Activated gamma-delta T cell treated with Interleukin-2 at 50 U/mL for 16 hours (primary cell): ENCODE measurements at regions not wholly inside any gene's neighbourhood (a gene's known extent, or its start where the extent isn't known, plus 50 kb on each side); places are given as distances from the start of the nearest gene placed in this dataset.
"Not testable (repeated sequence)": the region's sequence is repeated elsewhere in the genome, so short reads cannot be mapped to it uniquely, and the experiment has no call there.

Experiments
- DNase-seq: peaks from one replicate; pipeline ENCODE4 v3.0.0-alpha.2; 2020

DNA sequence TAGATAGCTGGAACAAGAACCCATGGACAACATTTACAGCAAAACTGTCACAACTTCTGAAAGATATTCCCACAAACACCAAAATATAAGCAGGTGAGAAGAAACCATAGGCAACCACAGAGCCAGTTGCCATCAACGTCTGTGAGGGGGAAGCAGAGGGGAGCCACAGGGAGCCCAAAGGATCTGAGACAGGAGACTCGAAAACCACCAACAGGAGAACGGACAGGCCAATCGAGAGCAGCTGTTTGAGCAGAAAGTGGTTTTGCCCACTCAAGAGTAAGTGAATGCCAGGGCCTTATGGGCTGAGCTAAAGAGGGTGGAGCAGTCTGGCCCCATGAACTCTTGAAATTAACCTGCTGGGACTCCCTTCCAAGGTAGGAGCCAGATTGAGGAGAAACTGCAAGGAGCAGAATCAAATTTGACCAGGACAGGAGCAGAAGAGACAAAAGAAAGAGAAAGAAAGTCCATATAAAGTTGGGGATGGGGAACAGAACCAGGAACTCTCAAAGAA lies 195.4 kb downstream of the ANKRD60 start:
- no peak for DNase-seq

GRCh38 chr20:58032599-58032998 lies 195.9 kb downstream of the ANKRD60 start:
- DNase-seq, result no peak

DNA sequence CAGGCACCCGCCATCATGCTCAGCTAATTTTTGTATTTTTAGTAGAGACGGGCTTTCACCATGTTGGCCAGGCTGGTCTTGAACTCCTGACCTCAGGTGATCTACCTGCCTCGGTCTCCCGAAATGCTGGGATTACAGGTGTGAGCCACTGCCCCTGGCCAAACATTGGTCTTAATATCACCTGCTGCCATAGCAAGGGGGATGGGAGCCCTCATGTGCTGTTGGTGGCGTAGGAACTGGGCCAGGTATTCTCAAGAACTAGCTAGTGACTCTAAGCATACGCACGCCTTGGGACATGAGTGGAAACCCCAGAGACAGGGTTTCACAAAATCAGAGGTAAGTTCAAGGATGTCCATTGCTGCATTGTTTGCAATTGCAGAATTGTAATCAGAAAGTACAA lies 197.1 kb downstream of the ANKRD60 start:
- DNase-seq, result not testable (repeated sequence)

DNA sequence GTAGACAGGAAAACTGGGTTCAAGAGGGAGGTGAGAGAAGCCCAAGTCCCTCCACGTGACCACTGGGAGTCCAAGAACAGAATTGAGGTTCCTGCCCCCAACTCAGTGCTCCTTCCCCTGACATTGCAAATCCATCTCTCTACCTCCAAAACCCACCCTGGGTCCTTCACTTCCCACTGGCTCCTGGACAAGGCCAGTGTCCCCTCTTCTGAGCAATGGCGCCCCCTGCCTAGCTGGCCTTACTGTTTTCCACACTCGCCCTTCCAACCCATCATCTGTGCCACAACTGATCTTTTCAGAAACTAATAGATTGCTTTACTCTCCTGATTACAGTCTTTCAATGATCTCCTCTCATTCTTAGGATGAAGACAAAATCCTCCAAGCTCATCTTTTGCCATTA lies 200.3 kb downstream of the ANKRD60 start:
- no peak for DNase-seq

DNA sequence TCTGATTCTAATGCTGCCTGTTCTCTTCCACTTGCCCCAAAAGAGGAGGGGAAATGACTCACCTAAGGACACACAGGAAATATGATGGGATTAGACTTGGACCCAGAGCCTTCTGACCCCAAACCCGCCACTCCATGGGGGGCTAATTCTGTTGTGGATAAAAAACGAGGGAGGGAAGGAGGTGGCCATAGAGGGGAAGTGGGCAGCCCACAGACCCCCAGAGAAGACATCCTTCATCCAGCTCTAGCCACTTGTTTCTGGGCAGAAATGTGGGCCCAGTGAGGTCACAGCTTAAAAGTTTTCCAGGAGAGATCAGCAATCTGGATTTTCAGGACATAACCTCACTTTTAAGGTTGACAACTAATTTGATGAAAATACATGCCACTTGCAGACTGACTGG lies 202.1 kb downstream of the ANKRD60 start:
- no peak for DNase-seq

GRCh38 chr20:58025233-58025632 lies 203.2 kb downstream of the ANKRD60 start:
- DNase-seq, result no peak

- DNase-seq, result no peak
These were observed 204.2 kb downstream of the ANKRD60 start for GRCh38 chr20:58024241-58024721.

DNA sequence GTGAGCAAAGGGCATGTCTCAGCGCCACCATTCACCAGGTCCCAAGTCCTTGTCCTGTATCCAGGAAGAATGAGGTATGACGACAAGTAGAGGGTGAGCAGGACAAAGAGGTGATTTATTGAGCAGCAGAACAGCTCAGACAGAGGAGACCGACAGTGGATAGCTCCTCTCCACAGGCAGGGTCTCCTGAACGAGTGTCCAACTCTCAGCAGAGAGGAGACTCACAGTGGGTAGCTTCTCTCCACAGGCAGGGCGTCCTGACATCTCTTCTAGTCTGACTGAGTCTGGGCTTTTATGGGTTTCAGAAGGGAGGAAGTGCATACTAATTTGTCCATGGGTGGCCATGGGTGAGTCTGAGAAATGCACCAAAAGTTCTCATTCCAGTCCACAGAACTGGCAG lies 204.7 kb downstream of the ANKRD60 start:
- no peak for DNase-seq

- no peak for DNase-seq
These were observed 205.1 kb downstream of the ANKRD60 start for GRCh38 chr20:58023346-58023745.

DNA sequence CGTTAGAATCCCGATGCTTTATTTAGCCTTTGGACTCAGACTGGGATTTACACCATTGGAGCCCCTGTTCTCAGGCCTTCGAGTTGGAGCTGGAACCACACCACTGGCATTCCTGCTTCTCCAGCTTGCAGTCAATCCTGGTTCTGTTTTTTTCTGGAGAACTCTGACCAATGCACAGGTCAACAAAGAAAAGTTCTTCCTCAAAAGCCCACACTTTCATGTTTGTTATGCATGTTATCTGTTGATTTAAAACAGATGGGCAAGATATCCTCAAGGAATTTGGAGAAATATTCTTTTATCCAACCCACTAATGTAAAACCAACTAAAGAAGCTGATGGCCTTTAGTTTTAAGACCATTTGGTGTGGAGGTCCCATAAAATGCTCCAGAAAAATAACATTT lies 205.7 kb downstream of the ANKRD60 start:
- DNase-seq, result no peak

DNA sequence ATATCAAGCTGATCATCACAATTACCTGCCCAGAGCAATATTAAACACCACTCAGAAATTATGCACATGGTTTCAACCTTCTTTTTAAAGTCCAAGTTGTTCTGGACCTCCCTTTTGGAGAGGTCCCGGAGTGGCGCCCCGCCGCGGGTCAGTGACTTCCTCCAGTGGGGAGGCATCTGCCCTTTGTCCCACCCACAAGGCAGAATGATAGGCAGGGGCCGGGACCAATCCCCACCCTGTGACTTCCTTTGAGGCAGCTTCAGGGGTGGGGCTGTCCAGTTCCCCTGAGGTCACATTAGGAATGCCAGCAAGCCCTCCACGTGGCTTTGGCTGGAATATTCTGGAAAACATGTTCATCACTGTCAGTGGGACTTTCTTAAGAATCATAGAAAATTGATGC lies 207.0 kb downstream of the ANKRD60 start:
- no peak for DNase-seq

DNA sequence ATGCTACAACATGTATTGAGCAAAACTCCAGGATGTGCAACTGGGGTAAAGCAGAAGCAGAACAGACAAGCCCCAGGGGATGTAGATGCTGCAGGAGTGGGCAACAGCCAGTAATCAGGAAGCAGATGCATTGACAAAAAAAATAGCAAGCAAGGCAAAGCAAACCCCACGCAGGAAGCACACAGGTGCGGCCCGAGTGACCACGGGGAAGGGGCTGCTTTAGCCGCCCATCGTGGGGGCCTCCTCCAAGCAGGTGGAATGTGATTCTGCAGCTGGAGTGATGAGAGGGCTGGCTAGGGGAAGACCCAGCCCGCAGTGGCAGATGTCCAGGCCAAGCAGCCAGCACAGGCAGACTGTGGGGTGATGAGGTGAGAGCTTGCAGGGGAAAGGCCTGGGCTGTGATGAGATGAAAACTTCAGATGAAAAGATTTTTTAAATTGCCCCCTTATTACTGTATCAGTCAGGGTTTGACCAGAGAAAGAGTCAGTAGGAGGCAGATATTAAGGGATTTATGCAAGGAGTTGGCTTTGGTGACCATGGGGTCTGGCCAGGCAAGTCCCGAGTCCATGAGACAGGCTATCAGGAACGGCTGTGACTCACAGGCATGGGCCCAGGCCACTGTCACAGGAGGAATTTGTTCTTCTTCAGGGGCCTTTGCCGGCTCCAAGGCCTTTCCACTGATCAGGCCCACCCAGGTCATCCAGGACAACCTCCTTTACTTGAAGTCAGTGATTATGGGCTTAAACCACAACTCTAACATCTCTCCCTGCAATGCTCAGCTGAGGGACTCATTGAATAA lies 207.6 kb downstream of the ANKRD60 start:
- no peak for DNase-seq

DNA sequence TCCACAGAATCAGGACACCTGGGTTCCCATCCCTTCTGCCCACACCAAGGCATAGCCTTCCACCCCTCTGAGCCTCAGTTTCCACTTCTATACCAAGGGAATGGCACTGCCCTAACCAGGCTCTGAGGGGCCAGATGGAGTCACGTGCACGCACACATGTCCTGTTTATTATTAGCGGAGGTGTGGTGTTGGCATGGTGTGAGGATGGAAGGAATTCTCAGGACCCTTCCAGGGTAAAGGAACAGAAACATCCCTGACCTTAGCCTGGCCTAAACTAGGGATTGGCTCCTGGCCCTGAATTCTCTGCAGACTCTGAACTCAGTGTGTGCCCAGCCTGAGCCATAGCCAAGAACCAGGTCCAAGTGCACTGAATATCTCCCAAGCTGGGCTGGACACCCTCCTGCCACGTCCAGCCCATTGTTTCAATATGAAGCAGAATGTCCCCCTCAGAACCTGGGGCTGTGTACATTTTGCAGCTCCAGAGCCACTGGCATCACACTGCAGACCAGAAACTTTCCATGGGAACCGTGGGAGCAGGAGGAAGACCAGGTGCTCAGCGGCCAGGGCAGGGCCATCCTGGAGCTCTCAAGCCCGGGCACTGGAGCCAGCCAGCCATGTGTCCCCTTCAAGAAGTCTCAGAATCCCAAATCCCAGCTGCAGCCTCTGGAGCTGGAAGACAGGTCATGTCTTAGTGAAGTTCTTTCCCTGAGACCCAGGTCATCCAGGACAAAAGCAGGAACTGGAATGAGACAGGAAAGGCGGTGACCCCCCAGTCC lies 208.4 kb downstream of the ANKRD60 start:
- DNase-seq, result no peak

GRCh38 chr20:58019027-58019849 lies 209.2 kb downstream of the ANKRD60 start:
- DNase-seq, result no peak

DNA sequence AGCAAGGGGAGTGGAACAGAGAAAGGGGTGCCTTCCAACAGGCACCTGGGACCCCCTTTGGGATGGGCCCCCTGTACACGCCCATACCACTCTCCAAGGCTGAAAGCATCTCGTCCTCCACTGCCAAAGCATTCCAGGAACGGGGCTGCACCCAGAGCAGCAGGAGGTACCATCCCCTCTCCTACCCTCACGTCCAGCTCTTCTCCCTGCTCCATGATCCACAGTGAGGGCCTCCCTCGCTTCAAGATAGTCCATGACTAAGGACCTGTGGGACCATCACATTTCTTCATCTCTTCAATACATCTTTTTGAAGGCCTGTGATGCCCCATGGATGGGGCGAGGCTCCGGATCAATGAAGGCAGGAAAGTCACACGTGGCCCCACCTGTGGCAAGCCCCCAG lies 209.9 kb downstream of the ANKRD60 start:
- no peak for DNase-seq

- DNase-seq, result no peak
These were observed 210.4 kb downstream of the ANKRD60 start for GRCh38 chr20:58017970-58018530.

DNA sequence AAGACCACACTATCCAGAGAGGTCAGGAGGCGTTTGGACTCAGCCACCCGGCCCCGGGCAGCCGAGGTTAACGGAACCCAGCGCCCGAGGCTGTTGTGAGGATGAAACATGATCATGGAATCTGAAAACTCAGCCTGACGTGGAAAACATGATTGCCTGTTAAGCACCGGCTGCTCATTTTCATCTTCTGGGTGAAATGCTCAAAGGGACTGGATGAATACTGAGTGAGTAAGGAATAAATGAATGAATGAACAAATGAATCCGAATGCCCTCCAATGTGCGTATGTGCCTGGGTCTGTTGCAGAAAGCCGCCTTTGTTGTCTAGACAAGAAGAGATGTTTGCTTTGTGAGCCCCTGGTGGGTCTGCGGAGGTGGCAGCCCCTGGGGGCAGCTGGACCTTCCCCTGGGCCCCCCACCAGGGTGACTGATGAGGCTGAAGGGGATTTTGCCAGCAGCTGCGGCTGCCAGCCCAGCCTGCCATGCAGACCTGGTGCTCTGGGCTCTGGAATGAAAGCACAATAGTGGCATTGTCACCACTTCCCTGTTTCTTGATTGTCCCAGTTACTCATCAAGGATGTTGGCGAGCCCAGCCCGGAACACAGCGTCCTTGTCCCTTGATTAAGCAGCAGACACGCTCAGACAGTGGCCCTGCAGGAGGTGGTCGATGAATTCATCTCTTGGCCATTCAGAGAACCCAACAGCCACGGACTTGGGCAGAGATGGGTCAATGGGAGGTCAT lies 211.1 kb downstream of the ANKRD60 start:
- no peak for DNase-seq

DNA sequence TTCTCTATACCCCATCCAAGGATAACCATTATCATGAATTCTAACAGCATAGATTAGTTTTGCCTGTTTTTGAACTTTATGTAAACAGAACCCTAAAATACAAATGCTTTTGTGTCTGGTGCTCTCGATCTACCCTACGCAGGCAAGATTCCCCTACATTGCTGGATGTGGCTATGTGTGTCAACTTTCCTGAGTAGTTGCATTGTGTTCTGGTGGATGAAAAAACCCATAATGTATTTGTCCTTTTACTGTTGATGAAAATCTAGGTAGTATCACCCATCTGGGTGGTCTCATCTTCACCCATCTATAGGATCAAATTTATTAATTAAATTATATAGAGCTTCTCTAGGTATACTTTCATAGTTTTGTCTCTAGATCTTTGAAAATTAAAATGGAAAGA lies 211.7 kb downstream of the ANKRD60 start:
- DNase-seq, result no peak

GRCh38 chr20:58014628-58015315 lies 213.7 kb downstream of the ANKRD60 start:
- DNase-seq, result no peak

- DNase-seq, result no peak
These were observed 215.5 kb downstream of the ANKRD60 start for GRCh38 chr20:58012731-58013510.
